ENCODE measurements at regions not wholly inside any gene's neighbourhood (a gene's known extent, or its start where the extent isn't known, plus 50 kb on each side); places are given as distances from the start of the nearest gene placed in this dataset.
"Not testable (repeated sequence)": the region's sequence is repeated elsewhere in the genome, so short reads cannot be mapped to it uniquely, and the experiment has no call there.

- FAIRE-seq (no peak), DNase-seq (ENCODE audit: low spot score) (no peak)
Measured at GRCh38 chr1:105087506-105087905, 1337.8 kb downstream of the AMY1C start.

GRCh38 chr1:105088166-105088565, 1338.5 kb downstream of the AMY1C start:
- FAIRE-seq = no peak
- DNase-seq (ENCODE audit: low spot score) = no peak

- DNase-seq (ENCODE audit: low spot score); FAIRE-seq: not testable (repeated sequence)
Measured at GRCh38 chr1:105093893-105094292, 1344.2 kb downstream of the AMY1C start.

- DNase-seq (ENCODE audit: low spot score) (no peak), FAIRE-seq (no peak)
Measured at GRCh38 chr1:105100102-105100501, 1350.4 kb downstream of the AMY1C start.

- DNase-seq (ENCODE audit: low spot score) (no peak), FAIRE-seq (no peak)
Measured at GRCh38 chr1:105101261-105101660, 1351.6 kb downstream of the AMY1C start.

GRCh38 chr1:105102371-105102770, 1352.7 kb downstream of the AMY1C start:
- DNase-seq (ENCODE audit: low spot score) (no peak), FAIRE-seq (no peak)

- DNase-seq (ENCODE audit: low spot score) (no peak), FAIRE-seq (no peak)
Measured at GRCh38 chr1:105122041-105122440, 1372.3 kb downstream of the AMY1C start.

- FAIRE-seq (no peak), DNase-seq (ENCODE audit: low spot score) (peak; percentile 20)
Measured at GRCh38 chr1:105137543-105138457, 1388.1 kb downstream of the AMY1C start.

- FAIRE-seq (peak; percentile 35), DNase-seq (ENCODE audit: low spot score) (no peak)
Measured at GRCh38 chr1:105138458-105138893, 1388.8 kb downstream of the AMY1C start.

GRCh38 chr1:105172788-105173187, 1423.1 kb downstream of the AMY1C start:
- FAIRE-seq = no peak
- no peak for DNase-seq (ENCODE audit: low spot score)

- DNase-seq (ENCODE audit: low spot score) (no peak), FAIRE-seq (no peak)
Measured at GRCh38 chr1:105180789-105181188, 1431.1 kb downstream of the AMY1C start.

GRCh38 chr1:105204836-105205371, 1455.2 kb downstream of the AMY1C start:
- no peak for DNase-seq (ENCODE audit: low spot score)
- no peak for FAIRE-seq

GRCh38 chr1:105208581-105208980, 1458.9 kb downstream of the AMY1C start:
- DNase-seq (ENCODE audit: low spot score) (no peak), FAIRE-seq (no peak)

- FAIRE-seq (no peak), DNase-seq (ENCODE audit: low spot score) (no peak)
Measured at GRCh38 chr1:105210747-105211146, 1461.0 kb downstream of the AMY1C start.

- no peak for DNase-seq (ENCODE audit: low spot score)
- FAIRE-seq = no peak
Measured at GRCh38 chr1:105231378-105231777, 1481.7 kb downstream of the AMY1C start.

- FAIRE-seq (no peak), DNase-seq (ENCODE audit: low spot score) (no peak)
Measured at GRCh38 chr1:105243411-105243810, 1493.7 kb downstream of the AMY1C start.

GRCh38 chr1:105243969-105244368, 1494.3 kb downstream of the AMY1C start:
- no peak for FAIRE-seq
- DNase-seq (ENCODE audit: low spot score) = no peak

- DNase-seq (ENCODE audit: low spot score) (no peak), FAIRE-seq (no peak)
Measured at GRCh38 chr1:105254906-105255305, 1505.2 kb downstream of the AMY1C start.

GRCh38 chr1:105260001-105260400, 1510.3 kb downstream of the AMY1C start:
- DNase-seq (ENCODE audit: low spot score) (no peak), FAIRE-seq (no peak)

GRCh38 chr1:105270966-105271365, 1521.3 kb downstream of the AMY1C start:
- FAIRE-seq = no peak
- DNase-seq (ENCODE audit: low spot score) = no peak

- not testable (repeated sequence) for DNase-seq (ENCODE audit: low spot score); FAIRE-seq
Measured at GRCh38 chr1:105272376-105272775, 1522.7 kb downstream of the AMY1C start.

GRCh38 chr1:105294838-105295237, 1545.1 kb downstream of the AMY1C start:
- FAIRE-seq = no peak
- no peak for DNase-seq (ENCODE audit: low spot score)

GRCh38 chr1:105310063-105310462, 1560.4 kb downstream of the AMY1C start:
- FAIRE-seq (no peak), DNase-seq (ENCODE audit: low spot score) (no peak)

All from urothelium cell line (cell line).